Activated CD4-positive, alpha-beta T cell treated with anti-CD3 and anti-CD28 coated beads, Interleukin-2, Interleukin-6, amounts not matched to agents 100 ng/mL and 50 ng/mL, durations not matched to agents 16 hours and 8 hours (primary cell): ENCODE measurements at regions not wholly inside any gene's neighbourhood (a gene's known extent, or its start where the extent isn't known, plus 50 kb on each side); places are given as distances from the start of the nearest gene placed in this dataset.
"Not testable (repeated sequence)": the region's sequence is repeated elsewhere in the genome, so short reads cannot be mapped to it uniquely, and the experiment has no call there.

ENCODE experiments used
- DNase-seq: peaks from one replicate; pipeline ENCODE4 v3.0.0-alpha.2; 2020

GRCh38 chr2:190005513-190005912, 57.0 kb downstream of the MSTN start:
- DNase-seq: no peak

GRCh38 chr2:189999661-190000060, 62.9 kb downstream of the MSTN start:
- no peak for DNase-seq

GRCh38 chr2:189998665-189999064, 63.9 kb downstream of the MSTN start:
- DNase-seq: not testable (repeated sequence)

GRCh38 chr2:189997016-189997415, 65.5 kb downstream of the MSTN start:
- DNase-seq: no peak

GRCh38 chr2:189995679-189996078, 66.8 kb downstream of the MSTN start:
- no peak for DNase-seq

- DNase-seq: peak; percentile 25
Measured at GRCh38 chr2:189982780-189983394, 79.6 kb downstream of the MSTN start.

- no peak for DNase-seq
Measured at GRCh38 chr2:189982087-189982486, 80.4 kb downstream of the MSTN start.

- not testable (repeated sequence) for DNase-seq
Measured at GRCh38 chr2:189976488-189976887, 86.0 kb downstream of the MSTN start.

- no peak for DNase-seq
Measured at GRCh38 chr2:189960346-189960745, 102.2 kb downstream of the MSTN start.

- DNase-seq: no peak
Measured at GRCh38 chr2:189959450-189959849, 103.1 kb downstream of the MSTN start.

GRCh38 chr2:189954989-189955388, 107.5 kb downstream of the MSTN start:
- no peak for DNase-seq

GRCh38 chr2:189952536-189953109, 109.9 kb downstream of the MSTN start:
- no peak for DNase-seq

GRCh38 chr2:189951791-189952535, 110.6 kb downstream of the MSTN start:
- DNase-seq: no peak

GRCh38 chr2:189943009-189943408, 119.5 kb downstream of the MSTN start:
- DNase-seq: no peak

GRCh38 chr2:189940913-189941312, 121.6 kb downstream of the MSTN start:
- no peak for DNase-seq

- no peak for DNase-seq
Measured at GRCh38 chr2:189937691-189938090, 124.8 kb downstream of the MSTN start.

- no peak for DNase-seq
Measured at GRCh38 chr2:189933911-189934399, 128.6 kb downstream of the MSTN start.

- no peak for DNase-seq
Measured at GRCh38 chr2:189933041-189933440, 129.5 kb downstream of the MSTN start.

GRCh38 chr2:189927823-189928222, 134.7 kb downstream of the MSTN start:
- no peak for DNase-seq
